Motor neuron (in vitro differentiated cells): ENCODE measurements at regions not wholly inside any gene's neighbourhood (a gene's known extent, or its start where the extent isn't known, plus 50 kb on each side); places are given as distances from the start of the nearest gene placed in this dataset.

Source experiments
- ATAC-seq, 8 experiments: fragments of 200-7000 bp; cut with Tn5 transposase; replicated peaks in 6 of 8; 2 replicates each; pipeline ENCODE4 v1.8.0; 2021; ENCODE audit warnings: mild to moderate bottlenecking in 8 of 8, moderate library complexity in 8 of 8
- H3K27ac ChIP-seq, 2 donors: fragments of 250-450 bp; sonication (Bioruptor Pico); 2 replicates each; pipeline ENCODE4 v1.9.0; 2021; ENCODE audit warnings: antibody characterized with exemption in 2 of 2, mild to moderate bottlenecking in 2 of 2, moderate library complexity in 1 of 2
- H3K4me1 ChIP-seq, 2 donors: fragments of 250-450 bp; sonication (Bioruptor Pico); replicated peaks in 1 of 2; 2 replicates each; pipeline ENCODE4 v1.6.1; 2021; ENCODE audit warnings: antibody characterized with exemption in 2 of 2, mild to moderate bottlenecking in 2 of 2, moderate library complexity in 1 of 2
- H3K4me3 ChIP-seq, 5 donors: fragments of 250-450 bp; sonication (Bioruptor Pico); 2 replicates each; pipeline ENCODE4 v1.9.0; 2021; ENCODE audit warnings: antibody characterized with exemption in 5 of 5, mild to moderate bottlenecking in 5 of 5, moderate library complexity in 4 of 5
- WGBS, 10 experiments: fragments of 450-650 bp; shearing (Covaris generic); methylation state at CpG; one replicate each; pipeline ENCODE4 v1.0.0; 2022; 5-methylcytosine and 5-hydroxymethylcytosine counted together
- in situ Hi-C, 9 experiments: fragments of 400-800 bp; cut with MboI; loops; one replicate each; pipeline ENCODE4 v1.15.0; 2021; ENCODE audit warnings: low sequenced_read_pairs in 9 of 9, low pct_unique_long_range_greater_than_20kb in 2 of 9; ENCODE audit not compliant: unreplicated experiment in 9 of 9

DNA sequence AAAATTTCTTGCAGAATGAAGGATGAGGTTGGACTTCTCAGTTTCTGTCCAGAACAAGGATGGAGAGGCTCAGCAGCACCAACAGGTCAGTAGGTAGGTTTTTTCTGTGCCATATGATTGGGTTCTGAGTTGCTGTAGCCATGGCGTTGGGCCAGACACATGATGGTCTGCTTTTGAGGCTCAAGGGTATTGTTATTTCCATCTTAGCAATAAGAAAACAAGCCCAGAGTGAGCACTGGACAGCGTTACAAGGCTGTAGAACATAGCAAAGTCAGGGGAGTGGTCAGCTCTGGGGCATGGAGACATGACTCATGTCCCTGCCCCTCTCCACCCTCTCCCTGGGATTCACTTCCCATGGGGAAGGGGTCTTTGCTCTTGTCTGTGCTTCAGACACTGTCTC, 137.6 kb upstream of the TOPAZ1 start:
- peaks cover 39 to 48% of the 10 kb centered on the region in 2 donors for H3K4me1 ChIP-seq
- peak in 2 of 8 experiments; percentile 32 to 41 for ATAC-seq
- in situ Hi-C loops: no loop called here
- H3K4me3 ChIP-seq: no peak overlapping the region
- 20 to 100% (median 94%) methylated on average over 1 to 2 of the region's 2 CpGs; no CpG with 5 or more reads in 2 of the 10 experiments for WGBS, 10 experiments
- H3K27ac ChIP-seq: no peak overlapping the region

DNA sequence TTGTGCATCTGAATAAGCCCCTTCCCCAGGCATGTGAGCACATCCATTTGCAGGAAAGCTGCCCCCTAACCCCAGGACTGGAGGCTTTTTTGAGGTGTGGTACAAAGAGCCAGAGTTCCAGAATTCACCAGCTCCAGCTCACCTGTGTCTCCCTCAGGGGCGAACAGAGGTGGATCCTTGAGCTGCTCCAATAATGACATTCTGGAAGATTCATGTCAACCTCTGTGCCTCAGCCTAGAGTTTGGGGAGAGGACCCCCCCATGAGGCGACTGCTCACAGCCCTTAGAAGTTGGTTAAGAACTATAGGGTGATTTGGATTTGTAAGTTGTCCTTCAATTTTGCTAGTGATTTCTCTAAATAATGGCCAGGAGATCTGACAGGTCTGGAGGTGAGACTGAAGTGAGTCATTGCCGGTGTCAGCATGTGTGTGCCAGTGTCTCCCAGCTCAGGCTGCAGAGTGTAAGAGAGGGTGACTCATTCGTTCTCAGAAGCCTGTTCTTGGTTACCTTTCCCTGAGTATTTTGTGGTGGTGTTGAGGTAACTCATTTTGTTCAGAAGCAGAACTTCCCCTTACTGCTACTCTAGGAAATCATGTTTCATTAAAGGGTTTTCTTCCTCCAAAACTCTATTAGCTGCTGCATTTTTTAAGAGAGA, 136.9 kb upstream of the TOPAZ1 start:
- in situ Hi-C loops: no loop called here
- peak in 7 of 8 experiments; percentile 39 to 86 (median 68) for ATAC-seq
- WGBS, 10 experiments: 20 to 100% (median 73%) methylated on average over 1 to 3 of the region's 4 CpGs; no CpG with 5 or more reads in 2 of the 10 experiments
- H3K27ac ChIP-seq: no peak overlapping the region
- peaks cover 31 to 40% of the 10 kb centered on the region in 2 donors for H3K4me1 ChIP-seq
- H3K4me3 ChIP-seq: no peak overlapping the region

DNA sequence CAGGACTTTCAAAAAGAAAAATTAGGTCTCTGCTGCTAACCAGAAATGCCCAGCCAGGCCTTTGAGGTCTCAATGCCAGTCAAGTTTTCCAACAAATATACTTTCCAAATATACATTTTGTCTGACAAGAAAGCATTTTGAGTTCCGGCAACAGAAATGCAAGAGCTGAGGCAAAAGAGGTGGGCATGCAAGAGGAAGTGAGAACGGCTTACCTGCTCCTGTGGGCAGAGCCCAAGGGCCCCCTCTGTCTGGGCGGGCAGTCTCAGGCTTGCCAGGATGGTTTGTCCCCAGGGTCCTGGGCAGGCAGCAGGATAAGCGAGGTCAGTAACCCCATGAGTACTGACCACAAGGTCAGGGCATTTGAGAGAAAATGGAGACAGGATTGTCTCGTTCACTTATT, 136.1 kb upstream of the TOPAZ1 start:
- in situ Hi-C loops: no loop called here
- ATAC-seq: no peak
- 80 to 100% (median 82%) methylated on average over 1 to 5 of the region's 5 CpGs; no CpG with 5 or more reads in 3 of the 10 experiments for WGBS, 10 experiments
- Histone ChIP-seq H3K27ac (no peak overlapping the region), H3K4me3 (no peak overlapping the region), H3K4me1 (peaks cover 27 to 33% of the 10 kb centered on the region in 2 donors)

DNA sequence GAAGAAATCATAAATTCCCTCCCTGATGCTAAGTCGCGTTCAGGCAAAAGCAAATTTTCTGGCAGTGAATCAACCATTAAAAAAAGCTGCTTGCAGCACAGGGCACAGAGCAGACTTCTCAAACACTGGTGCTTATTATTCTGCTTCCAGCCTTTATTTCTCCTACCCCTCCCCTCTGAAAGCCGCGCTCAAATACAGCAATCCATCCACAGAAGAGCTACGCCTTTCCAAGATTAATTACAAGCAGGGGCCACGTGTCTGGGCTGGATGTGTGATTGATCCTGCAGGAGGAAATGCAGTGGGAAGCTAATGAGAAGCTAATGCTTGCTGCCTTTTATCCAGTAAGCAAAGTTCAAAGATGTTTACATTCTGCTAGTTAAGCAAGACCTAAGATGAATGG, 134.9 kb upstream of the TOPAZ1 start:
- peaks cover 27 to 33% of the 10 kb centered on the region in 2 donors for H3K4me1 ChIP-seq
- no peak overlapping the region for H3K27ac ChIP-seq
- WGBS, 10 experiments: 11 to 67% (median 29%) methylated on average over 1 to 5 of the region's 6 CpGs; no CpG with 5 or more reads in 3 of the 10 experiments
- H3K4me3 ChIP-seq: no peak overlapping the region
- in situ Hi-C loops: no loop called here
- peak in 5 of 8 experiments; percentile 86 to 94 (median 92) for ATAC-seq

DNA sequence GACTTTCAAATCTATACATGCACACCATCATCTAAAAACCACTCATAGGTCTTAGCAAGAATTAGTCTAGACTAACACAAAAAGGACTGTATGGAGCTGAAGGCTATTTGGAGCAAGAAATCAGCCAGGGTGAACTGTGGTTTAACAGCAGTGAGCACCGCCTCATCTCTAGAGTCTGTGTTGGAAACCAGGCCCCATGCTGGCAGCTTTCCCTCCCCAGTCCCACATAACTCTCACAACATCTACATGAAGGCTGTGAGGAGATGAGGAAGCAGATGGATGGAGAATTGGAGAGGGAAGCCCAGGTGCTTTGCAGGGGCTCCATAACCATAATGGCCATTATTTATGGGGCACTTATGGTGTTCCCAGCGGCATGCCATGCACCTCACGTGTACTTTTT, 133.2 kb upstream of the TOPAZ1 start:
- 75 to 90% (median 84%) methylated on average over 1 to 3 of the region's 3 CpGs; no CpG with 5 or more reads in 6 of the 10 experiments for WGBS, 10 experiments

DNA sequence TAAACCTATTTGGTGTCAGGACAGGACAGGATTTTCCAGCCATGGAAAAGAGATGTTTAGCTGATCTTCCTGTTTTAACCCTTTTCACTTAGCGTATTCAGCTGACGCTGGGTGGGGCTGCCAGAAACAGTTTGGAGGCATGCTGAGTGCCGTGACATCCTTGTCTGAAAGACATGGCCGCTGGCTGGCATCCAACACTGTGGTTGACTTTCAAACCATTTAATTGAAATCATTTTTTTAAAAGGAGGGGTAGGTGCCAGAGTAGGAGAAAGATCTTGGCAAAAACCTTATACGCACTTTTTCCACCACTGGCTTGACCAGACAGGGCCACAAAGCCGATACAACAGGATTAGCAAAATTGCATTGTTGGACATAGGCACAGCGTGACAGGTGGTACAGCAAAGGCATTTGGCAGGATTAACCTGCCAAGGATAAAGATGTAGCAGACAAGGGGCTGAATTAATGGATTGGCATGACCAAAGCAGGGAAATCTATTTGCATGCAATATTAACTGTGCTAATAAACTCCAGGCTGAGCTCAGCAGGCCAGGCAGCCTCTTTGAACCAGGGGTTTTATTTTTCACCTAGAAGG, 131.8 kb upstream of the TOPAZ1 start:
- whole genome bisulfite sequencing, 10 experiments: 26 to 100% (median 92%) methylated on average over 1 to 7 of the region's 7 CpGs; no CpG with 5 or more reads in 1 of the 10 experiments
- no peak for ATAC-seq

More for the DNA sequence above, 133.2 kb upstream of the TOPAZ1 start:
- in situ Hi-C loops: no loop called here
- no peak for ATAC-seq
- Histone ChIP-seq H3K4me3 (no peak overlapping the region), H3K27ac (no peak overlapping the region), H3K4me1 (peaks cover 27 to 33% of the 10 kb centered on the region in 2 donors)

DNA sequence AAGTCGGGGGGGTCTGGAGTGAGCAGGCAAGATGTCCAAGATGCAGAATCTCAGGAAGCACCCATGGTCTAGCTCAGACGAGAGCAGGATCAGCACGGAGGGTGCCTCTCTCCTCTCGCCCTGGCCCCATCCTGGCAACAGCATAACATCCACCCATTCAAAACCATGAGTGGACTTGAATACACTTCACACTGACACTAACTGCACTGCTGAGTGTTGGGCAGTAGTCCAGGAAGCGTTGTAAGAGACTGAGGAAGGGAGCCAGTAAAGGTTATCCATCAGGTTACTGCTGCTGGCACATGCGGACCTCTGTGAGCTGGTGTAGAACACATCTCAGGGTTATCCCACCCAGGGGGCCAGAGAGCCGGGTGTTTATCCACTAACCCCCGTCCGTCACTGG, 131.0 kb upstream of the TOPAZ1 start:
- in situ Hi-C loops: no loop called here
- Histone ChIP-seq H3K4me3 (no peak overlapping the region), H3K27ac (no peak overlapping the region), H3K4me1 (peaks cover 11 to 21% of the 10 kb centered on the region in 2 donors)
- ATAC-seq: peak in 1 of 8 experiments; percentile 39
- WGBS, 10 experiments: 67 to 100% (median 93%) methylated on average over 1 to 8 of the region's 9 CpGs; no CpG with 5 or more reads in 1 of the 10 experiments

More for the DNA sequence above, 131.8 kb upstream of the TOPAZ1 start:
- H3K4me3 ChIP-seq: no peak overlapping the region
- no peak overlapping the region for H3K27ac ChIP-seq
- in situ Hi-C loops: no loop called here
- H3K4me1 ChIP-seq: peaks cover 16 to 29% of the 10 kb centered on the region in 2 donors

DNA sequence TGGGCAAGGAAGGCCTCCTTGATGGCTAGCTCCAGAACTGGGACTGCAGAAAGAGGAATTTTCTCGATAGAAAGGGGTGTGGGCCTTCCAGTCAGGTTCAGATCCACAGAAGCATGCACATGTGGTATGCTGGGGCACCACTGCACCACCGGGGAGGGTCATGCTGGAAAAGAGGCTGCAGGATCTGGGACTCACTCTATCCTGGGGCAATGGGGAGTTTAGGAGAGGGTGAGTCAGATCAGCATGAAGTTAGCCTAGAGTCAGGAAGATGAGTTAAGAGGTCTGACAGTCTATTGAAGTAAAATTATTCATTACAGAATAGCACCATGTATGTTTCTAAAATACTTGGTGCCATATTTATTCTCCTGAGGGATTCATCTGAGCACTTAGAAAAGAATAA, 130.2 kb upstream of the TOPAZ1 start:
- WGBS, 10 experiments: 33 to 100% (median 80%) methylated on average over 1 to 2 of the region's 2 CpGs; no CpG with 5 or more reads in 3 of the 10 experiments
- Histone ChIP-seq H3K4me3 (no peak overlapping the region), H3K27ac (no peak overlapping the region), H3K4me1 (peaks cover 3 to 13% of the 10 kb centered on the region in 2 donors)
- ATAC-seq: peak in 1 of 8 experiments; percentile 24
- in situ Hi-C loops: no loop called here

DNA sequence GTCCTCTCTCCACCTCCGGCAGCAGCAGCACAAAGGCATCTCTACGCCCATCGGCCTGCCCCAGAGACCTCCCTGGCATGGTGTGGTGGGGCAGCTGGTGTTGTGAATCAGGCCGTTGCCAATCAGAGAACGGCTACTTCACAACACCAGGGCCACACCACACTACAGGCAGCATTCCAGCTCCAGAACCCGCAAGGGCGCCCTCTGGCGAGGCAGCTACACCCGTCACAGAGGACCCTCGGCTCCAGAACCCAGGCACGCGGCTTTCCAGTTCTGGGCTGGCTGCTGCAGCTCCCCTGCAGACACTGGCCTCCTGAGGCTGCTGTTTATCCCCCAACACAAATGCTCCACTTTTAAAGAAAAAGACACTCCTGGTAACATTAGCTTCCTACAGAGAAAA, 127.5 kb upstream of the TOPAZ1 start:
- WGBS, 10 experiments: 20 to 81% (median 40%) methylated on average over 1 to 4 of the region's 12 CpGs; no CpG with 5 or more reads in 7 of the 10 experiments
- Histone ChIP-seq H3K4me3 (no peak overlapping the region), H3K27ac (no peak overlapping the region), H3K4me1 (no peaks in the 10 kb centered on the region)
- in situ Hi-C loops: no loop called here
- peak in 4 of 8 experiments; percentile 32 to 64 (median 62) for ATAC-seq

DNA sequence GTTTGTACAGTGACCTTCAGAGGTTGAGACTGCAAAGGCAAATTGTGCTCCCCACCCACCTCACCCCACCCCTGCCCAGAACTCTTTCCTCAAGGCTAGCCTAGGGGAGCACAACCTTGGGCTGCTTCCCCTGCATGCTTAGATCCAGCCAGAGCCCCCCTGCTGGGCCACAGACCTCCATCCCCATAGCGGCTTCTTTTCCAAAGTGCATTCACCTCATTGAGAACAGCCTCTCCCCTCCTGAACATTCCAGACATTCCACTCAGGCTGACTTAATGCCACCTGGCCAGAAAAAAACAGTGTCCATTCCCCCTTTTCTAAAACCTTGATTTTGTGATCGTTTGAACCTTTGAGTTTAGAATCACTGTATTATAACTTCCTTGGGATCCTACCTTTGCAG, 124.4 kb upstream of the TOPAZ1 start:
- Histone ChIP-seq H3K4me3 (no peak overlapping the region), H3K27ac (no peak overlapping the region), H3K4me1 (peaks cover 0 to 5% of the 10 kb centered on the region in 2 donors)
- WGBS, 10 experiments: 20 to 100% (median 75%) methylated on average over 1 of the region's 2 CpGs; no CpG with 5 or more reads in 4 of the 10 experiments
- ATAC-seq: no peak
- in situ Hi-C loops: no loop called here

DNA sequence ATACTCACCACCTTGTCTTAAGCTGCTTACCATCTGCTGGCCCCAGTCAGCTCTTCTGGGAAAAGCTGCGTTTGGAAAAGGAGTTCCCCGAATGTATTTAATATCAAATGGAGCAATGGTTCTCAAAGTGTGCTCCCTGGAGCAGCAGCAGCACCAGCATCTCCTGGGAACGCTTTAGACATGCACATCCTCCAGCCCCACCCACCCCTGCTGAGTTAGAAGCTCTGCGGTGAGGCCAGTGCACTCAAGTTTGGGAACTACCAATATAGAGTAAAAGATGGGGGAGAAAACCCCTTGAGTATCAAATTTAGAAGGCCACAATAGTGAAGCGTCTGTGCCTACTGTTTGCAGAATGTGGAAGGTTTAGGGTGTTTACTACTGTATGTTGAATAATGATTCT, 124.0 kb upstream of the TOPAZ1 start:
- Histone ChIP-seq H3K27ac (no peak overlapping the region), H3K4me1 (peaks cover 0 to 5% of the 10 kb centered on the region in 2 donors), H3K4me3 (no peak overlapping the region)
- 47 to 100% (median 79%) methylated on average over 1 to 4 of the region's 5 CpGs; no CpG with 5 or more reads in 2 of the 10 experiments for WGBS, 10 experiments
- in situ Hi-C loops: no loop called here
- peak in 2 of 8 experiments; percentile 10 to 16 for ATAC-seq

DNA sequence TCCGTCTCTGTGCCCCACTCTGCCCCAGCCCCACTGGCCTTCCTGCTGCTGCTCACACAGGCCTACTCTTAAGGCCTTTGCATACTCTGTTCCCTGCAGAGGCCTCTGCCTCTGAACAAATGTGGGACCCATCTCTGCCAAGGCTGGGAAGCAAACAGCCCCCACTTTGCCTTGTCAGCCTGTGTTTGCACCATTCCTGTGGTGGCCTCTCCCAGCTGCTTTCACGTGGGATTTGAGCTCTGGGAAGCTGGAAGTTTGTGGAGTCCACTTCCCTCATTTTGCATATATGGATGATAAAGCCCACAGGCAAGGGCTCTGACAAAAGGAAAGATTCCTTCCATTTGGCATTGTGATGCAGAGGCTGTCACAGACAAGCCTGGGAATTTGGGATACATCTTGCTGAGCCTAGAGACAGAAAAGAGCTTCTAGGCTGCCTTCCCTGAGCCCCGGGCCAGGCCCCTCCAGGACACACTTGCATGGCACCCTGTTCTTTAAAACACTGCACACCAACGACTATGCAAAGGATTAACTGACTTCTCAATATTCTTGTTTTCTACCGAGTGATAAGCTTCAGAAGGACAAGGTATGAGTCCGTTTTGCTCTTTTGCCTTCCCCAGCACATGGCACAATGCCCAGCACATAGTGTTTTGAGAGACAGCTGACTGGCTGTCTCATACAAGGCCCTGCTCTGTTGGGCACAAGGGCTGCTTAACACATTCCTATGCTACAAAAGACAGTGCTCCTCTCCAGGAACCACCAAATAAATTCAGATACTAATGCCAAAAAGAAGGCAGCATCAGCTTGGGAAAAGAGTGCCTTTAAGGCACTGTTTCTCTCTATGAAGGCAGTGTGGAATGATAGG, 120.7 kb upstream of the TOPAZ1 start:
- Histone ChIP-seq H3K27ac (no peak overlapping the region), H3K4me1 (peaks cover 0 to 5% of the 10 kb centered on the region in 2 donors), H3K4me3 (no peak overlapping the region)
- in situ Hi-C loops: no loop called here
- 0 to 100% (median 52%) methylated on average over 1 to 6 of the region's 6 CpGs for WGBS, 10 experiments
- peak in 3 of 8 experiments; percentile 16 to 27 (median 21) for ATAC-seq

DNA sequence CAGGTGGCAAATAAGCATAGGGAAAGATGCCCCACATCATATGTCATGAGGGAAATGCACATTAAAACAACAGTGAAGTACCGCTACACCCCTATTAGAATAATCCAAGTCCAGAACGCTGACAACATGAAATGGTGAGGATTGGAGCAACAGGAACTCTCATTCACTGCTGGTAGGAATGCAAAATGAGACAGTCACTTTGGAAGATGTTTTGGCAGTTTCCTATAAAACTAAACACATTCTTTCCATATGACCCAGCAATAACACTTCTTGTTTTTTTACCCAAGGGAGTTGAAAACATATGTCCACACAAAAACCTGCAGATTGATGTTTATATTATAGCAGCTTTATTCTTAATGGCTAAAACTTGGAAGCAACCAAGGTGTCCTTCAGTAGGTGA, 116.4 kb upstream of the TOPAZ1 start:
- ATAC-seq: no peak
- 33 to 100% (median 100%) methylated on average over 1 to 2 of the region's 2 CpGs; no CpG with 5 or more reads in 5 of the 10 experiments for WGBS, 10 experiments
- in situ Hi-C loops: no loop called here
- Histone ChIP-seq H3K4me1 (peaks cover 24 to 27% of the 10 kb centered on the region in 2 donors), H3K4me3 (no peak overlapping the region), H3K27ac (no peak overlapping the region)
